ENCODE measurements at regions not wholly inside any gene's neighbourhood (a gene's known extent, or its start where the extent isn't known, plus 50 kb on each side); places are given as distances from the start of the nearest gene placed in this dataset.

GRCh38 chr1:193703121-193703520, 516.7 kb upstream of the B3GALT2 start:
- Histone ChIP-seq H3K4me1 (no peaks in the 10 kb centered on the region), H3K27me3 (no peaks in the 10 kb centered on the region), H3K4me3 (no peak overlapping the region), H3K27ac (no peak overlapping the region), H3K36me3 (no peaks in the 10 kb centered on the region), H3K9me3 (no peaks in the 10 kb centered on the region)
- ATAC-seq, result no peak
- no peak for DNase-seq
- intact Hi-C loops (cut with DNase I), result no loop called here
- TF ChIP-seq CTCF (IDR thresholded peaks at IDR 0.05) (no peak), POLR2A (IDR thresholded peaks at IDR 0.05) (no peak)

DNA sequence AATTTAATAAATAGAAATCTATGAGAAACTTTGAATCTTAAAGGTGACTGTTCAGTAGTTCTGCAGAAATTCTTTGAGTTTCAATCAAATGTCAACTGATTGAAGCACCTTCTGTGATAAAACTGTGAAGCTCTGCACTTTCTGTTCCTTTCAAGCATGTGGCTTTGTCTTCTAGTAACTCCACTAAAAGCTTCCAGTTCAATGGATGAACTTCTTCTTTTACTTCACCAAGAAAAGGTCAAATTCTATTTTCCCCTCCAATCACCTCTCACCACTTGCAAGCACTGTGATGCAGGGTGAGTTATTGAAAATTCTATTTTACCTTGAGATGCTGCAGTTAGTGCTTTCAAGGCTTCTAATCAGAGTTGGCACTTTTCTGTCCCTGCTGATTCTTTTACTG, 515.3 kb upstream of the B3GALT2 start:
- H3K4me3 ChIP-seq, result no peak overlapping the region
- H3K27ac ChIP-seq, result no peak overlapping the region
- H3K27me3 ChIP-seq, result no peaks in the 10 kb centered on the region
- no peak for ATAC-seq
- H3K9me3 ChIP-seq, result no peaks in the 10 kb centered on the region
- no peaks in the 10 kb centered on the region for H3K36me3 ChIP-seq
- TF ChIP-seq CTCF (IDR thresholded peaks at IDR 0.05) (no peak), POLR2A (IDR thresholded peaks at IDR 0.05) (no peak)
- no peak for DNase-seq
- H3K4me1 ChIP-seq, result no peaks in the 10 kb centered on the region
- intact Hi-C loops (cut with DNase I), result no loop called here

GRCh38 chr1:193700710-193701355, 514.4 kb upstream of the B3GALT2 start:
- Histone ChIP-seq H3K4me3 (no peak overlapping the region), H3K36me3 (no peaks in the 10 kb centered on the region), H3K4me1 (no peaks in the 10 kb centered on the region), H3K27ac (no peak overlapping the region), H3K27me3 (no peaks in the 10 kb centered on the region), H3K9me3 (no peaks in the 10 kb centered on the region)
- TF ChIP-seq CTCF (IDR thresholded peaks at IDR 0.05) (no peak), POLR2A (IDR thresholded peaks at IDR 0.05) (no peak)
- ATAC-seq, result no peak
- no peak for DNase-seq
- WGBS, 4 donors, result 84 to 90% (median 88%) methylated on average over 3 of the region's 3 CpGs
- intact Hi-C loops (cut with DNase I), result no loop called here

DNA sequence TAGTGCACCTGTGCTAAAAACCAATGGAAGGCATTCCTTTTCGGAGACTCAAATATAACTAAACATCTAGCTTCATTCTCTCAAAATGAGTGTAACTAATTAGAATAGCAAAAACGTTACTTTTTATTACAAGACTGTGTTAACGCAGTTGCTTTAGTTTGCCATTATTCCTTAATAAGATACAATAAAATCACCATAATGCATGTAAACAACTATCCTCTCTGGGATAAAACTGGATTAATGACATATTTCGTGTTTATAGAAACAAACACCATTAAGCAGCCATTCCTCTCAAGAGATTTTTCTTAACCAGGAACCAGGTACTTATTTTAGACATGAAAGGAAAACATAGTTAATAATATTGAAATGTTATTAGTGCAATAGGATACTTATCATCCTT, 512.8 kb upstream of the B3GALT2 start:
- TF ChIP-seq POLR2A (IDR thresholded peaks at IDR 0.05), result no peak
- TF ChIP-seq CTCF (IDR thresholded peaks at IDR 0.05), result no peak
- H3K9me3 ChIP-seq, result no peaks in the 10 kb centered on the region
- H3K4me1 ChIP-seq, result no peaks in the 10 kb centered on the region
- no peak overlapping the region for H3K27ac ChIP-seq
- H3K4me3 ChIP-seq, result no peak overlapping the region
- intact Hi-C loops (cut with DNase I), result no loop called here
- ATAC-seq, result no peak
- H3K36me3 ChIP-seq, result no peaks in the 10 kb centered on the region
- no peak for DNase-seq
- WGBS, 4 donors, result 90 to 93% (median 90%) methylated on average over 4 of the region's 4 CpGs
- no peaks in the 10 kb centered on the region for H3K27me3 ChIP-seq

All from heart left ventricle (tissue), 16 donors.